ENCODE measurements at regions not wholly inside any gene's neighbourhood (a gene's known extent, or its start where the extent isn't known, plus 50 kb on each side); places are given as distances from the start of the nearest gene placed in this dataset.

DNA sequence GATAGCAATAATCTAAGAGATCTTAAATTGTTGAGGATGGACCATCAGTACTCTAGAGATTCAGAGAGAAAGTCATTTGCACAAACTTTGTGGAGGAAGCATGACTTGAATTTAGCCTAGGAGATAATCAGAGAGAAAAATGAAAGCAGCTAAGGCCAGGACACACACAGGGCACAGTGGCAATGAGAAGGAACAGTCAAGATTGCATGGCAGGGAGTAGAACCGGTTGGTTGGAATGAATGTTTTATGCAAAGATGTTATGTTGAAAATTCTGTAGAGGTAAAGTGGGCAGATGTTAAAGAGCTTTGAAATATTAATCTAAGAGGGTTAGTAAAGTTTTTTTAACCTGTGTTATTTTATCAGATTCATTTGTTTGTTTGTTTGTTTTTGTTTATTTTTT is 521.8 kb downstream of the GATA3 start:
- Histone ChIP-seq H2BK120ac (ENCODE audit: low read depth, low read length) (no peak overlapping the region), H4K8ac (ENCODE audit: low read depth in 2 of 2, low read length in 2 of 2) (no peak overlapping the region), H3K27ac (ENCODE audit: insufficient read depth, low read length) (no peak overlapping the region), H3K36me3 (ENCODE audit: control insufficient read depth, insufficient read depth, low read length) (no peaks in the 10 kb centered on the region), H2AK5ac (ENCODE audit: low read depth, low read length) (no peak overlapping the region), H2AK9ac (replicated peaks; ENCODE audit: low read depth, low read length, poor library complexity) (no peak overlapping the region), H4K91ac (ENCODE audit: insufficient read depth, low read depth, low read length) (no peak overlapping the region), H3K4me1 (ENCODE audit: control insufficient read depth, insufficient read depth, low read length) (no peaks in the 10 kb centered on the region), H3K79me1 (ENCODE audit: low read depth in 1 of 2, low read length in 2 of 2) (no peaks in the 10 kb centered on the region), H3K27me3 (ENCODE audit: control insufficient read depth, insufficient read depth, low read length) (no peaks in the 10 kb centered on the region), H3K9me1 (ENCODE audit: insufficient read depth, low read length) (no peaks in the 10 kb centered on the region), H3K23ac (ENCODE audit: low read depth, low read length) (no peak overlapping the region), H2BK15ac (ENCODE audit: low read depth, low read length) (no peak overlapping the region), H4K5ac (ENCODE audit: low read depth, low read length) (no peak overlapping the region), H3K4ac (ENCODE audit: low read depth, low read length) (no peak overlapping the region), H3K4me2 (ENCODE audit: low read depth, low read length) (no peak overlapping the region), H2AFZ (replicated peaks; ENCODE audit: low read length, poor library complexity) (no peak overlapping the region), H3K9me3 (ENCODE audit: control insufficient read depth, insufficient read depth, low read length) (peaks cover 17% of the 10 kb centered on the region), H3K56ac (ENCODE audit: extremely low read depth, insufficient read depth, low read length) (no peak overlapping the region), H3K14ac (replicated peaks; ENCODE audit: low read depth, low read length) (no peak overlapping the region), H2BK5ac (ENCODE audit: low read depth, low read length, poor library complexity, severe bottlenecking) (no peak overlapping the region), H3K18ac (ENCODE audit: low read depth, low read length) (no peak overlapping the region), H2BK20ac (ENCODE audit: low read depth, low read length) (no peak overlapping the region), H3K4me3 (ENCODE audit: insufficient read depth, low read depth, low read length) (no peak overlapping the region), H4K20me1 (ENCODE audit: insufficient read depth, low read length) (no peaks in the 10 kb centered on the region), H3K9ac (ENCODE audit: low read depth, low read length) (no peak overlapping the region)
- ATAC-seq (ENCODE audit: low read depth) (no peak), DNase-seq (no peak)
- intact Hi-C loops (cut with micrococcal nuclease) (no loop called here), in situ Hi-C loops (cut with MboI; ENCODE audit: low sequenced_read_pairs) (no loop called here), dilution Hi-C loops (cut with HindIII; ENCODE audit: low sequenced_read_pairs, unreplicated experiment) (no loop called here)
- POLR2A ChIA-PET (ENCODE audit: unreplicated experiment), result no interaction called here
- BruUV-seq (replicated peaks), result no TSS peak
- CTCF ChIA-PET, result no interaction called here
- WGBS, 2 experiments (ENCODE audit: extremely low coverage in 2 of 2, insufficient read length in 1 of 2), result no CpG with 5 or more reads among the region's 1 CpG
- TF ChIP-seq SMC3 (IDR thresholded peaks at IDR 0.05; ENCODE audit: low read depth, low read length) (no peak), POLR2A (IDR thresholded peaks at IDR 0.05; ENCODE audit: low read depth, low read length) (no peak), RCOR1 (IDR thresholded peaks at IDR 0.05; ENCODE audit: insufficient replicate concordance, low read length) (no peak), CEBPB (IDR thresholded peaks at IDR 0.05; ENCODE audit: low read depth, low read length) (no peak), CHD1 (IDR thresholded peaks at IDR 0.05; ENCODE audit: low read depth, low read length) (no peak), MXI1 (IDR thresholded peaks at IDR 0.05; ENCODE audit: borderline replicate concordance, low read depth, low read length) (no peak), BHLHE40 (IDR thresholded peaks at IDR 0.05; ENCODE audit: low read depth, low read length) (no peak), FOS (IDR thresholded peaks at IDR 0.05; ENCODE audit: low read depth, low read length) (no peak), MAFK (IDR thresholded peaks at IDR 0.05; ENCODE audit: low read depth, low read length) (no peak), RFX5 (IDR thresholded peaks at IDR 0.05; ENCODE audit: low read depth, low read length) (no peak), RAD21 (IDR thresholded peaks at IDR 0.05; ENCODE audit: low read length) (no peak)
- TF ChIP-seq, protein P1, sequence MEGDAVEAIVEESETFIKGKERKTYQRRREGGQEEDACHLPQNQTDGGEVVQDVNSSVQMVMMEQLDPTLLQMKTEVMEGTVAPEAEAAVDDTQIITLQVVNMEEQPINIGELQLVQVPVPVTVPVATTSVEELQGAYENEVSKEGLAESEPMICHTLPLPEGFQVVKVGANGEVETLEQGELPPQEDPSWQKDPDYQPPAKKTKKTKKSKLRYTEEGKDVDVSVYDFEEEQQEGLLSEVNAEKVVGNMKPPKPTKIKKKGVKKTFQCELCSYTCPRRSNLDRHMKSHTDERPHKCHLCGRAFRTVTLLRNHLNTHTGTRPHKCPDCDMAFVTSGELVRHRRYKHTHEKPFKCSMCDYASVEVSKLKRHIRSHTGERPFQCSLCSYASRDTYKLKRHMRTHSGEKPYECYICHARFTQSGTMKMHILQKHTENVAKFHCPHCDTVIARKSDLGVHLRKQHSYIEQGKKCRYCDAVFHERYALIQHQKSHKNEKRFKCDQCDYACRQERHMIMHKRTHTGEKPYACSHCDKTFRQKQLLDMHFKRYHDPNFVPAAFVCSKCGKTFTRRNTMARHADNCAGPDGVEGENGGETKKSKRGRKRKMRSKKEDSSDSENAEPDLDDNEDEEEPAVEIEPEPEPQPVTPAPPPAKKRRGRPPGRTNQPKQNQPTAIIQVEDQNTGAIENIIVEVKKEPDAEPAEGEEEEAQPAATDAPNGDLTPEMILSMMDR (conservative IDR thresholded peaks at IDR 0.05; ENCODE audit: low read depth, low read length), result no peak
- TF ChIP-seq, protein P2, sequence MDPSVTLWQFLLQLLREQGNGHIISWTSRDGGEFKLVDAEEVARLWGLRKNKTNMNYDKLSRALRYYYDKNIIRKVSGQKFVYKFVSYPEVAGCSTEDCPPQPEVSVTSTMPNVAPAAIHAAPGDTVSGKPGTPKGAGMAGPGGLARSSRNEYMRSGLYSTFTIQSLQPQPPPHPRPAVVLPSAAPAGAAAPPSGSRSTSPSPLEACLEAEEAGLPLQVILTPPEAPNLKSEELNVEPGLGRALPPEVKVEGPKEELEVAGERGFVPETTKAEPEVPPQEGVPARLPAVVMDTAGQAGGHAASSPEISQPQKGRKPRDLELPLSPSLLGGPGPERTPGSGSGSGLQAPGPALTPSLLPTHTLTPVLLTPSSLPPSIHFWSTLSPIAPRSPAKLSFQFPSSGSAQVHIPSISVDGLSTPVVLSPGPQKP (IDR thresholded peaks at IDR 0.05; ENCODE audit: borderline replicate concordance, low read depth, low read length), result no peak

Measured in IMR-90 (cell line).